Liver (tissue), 8 donors: ENCODE measurements at regions not wholly inside any gene's neighbourhood (a gene's known extent, or its start where the extent isn't known, plus 50 kb on each side); places are given as distances from the start of the nearest gene placed in this dataset.

Source experiments
- DNase-seq: peaks from one replicate; pipeline ENCODE4 v3.0.0-alpha.2; 2017; ENCODE audit warnings: low spot score
- H3K27ac ChIP-seq, 2 donors: one replicate each; pipeline ENCODE4 v1.7.0; 2013; ENCODE audit warnings: inconsistent platforms in 2 of 2, low read length in 2 of 2, control low read depth in 1 of 2, low read depth in 1 of 2, mild to moderate bottlenecking in 1 of 2
- H3K27me3 ChIP-seq, 4 donors: one replicate each; pipeline versions ENCODE4 v1.6.1 to v1.7.0; 2013; ENCODE audit warnings: low read length in 3 of 4, inconsistent platforms in 1 of 4, mild to moderate bottlenecking in 1 of 4, moderate library complexity in 1 of 4; ENCODE audit not compliant: control insufficient read depth in 4 of 4, insufficient read depth in 4 of 4
- H3K36me3 ChIP-seq, 4 donors: one replicate each; pipeline versions ENCODE4 v1.6.1 to v1.7.0; 2013; ENCODE audit warnings: low read length in 3 of 4, mild to moderate bottlenecking in 3 of 4, low read depth in 1 of 4, moderate library complexity in 1 of 4; ENCODE audit not compliant: control insufficient read depth in 4 of 4, insufficient read depth in 3 of 4
- H3K4me1 ChIP-seq, 4 donors: one replicate each; pipeline versions ENCODE4 v1.6.1 to v1.7.0; 2013; ENCODE audit warnings: low read length in 3 of 4, mild to moderate bottlenecking in 3 of 4, moderate library complexity in 1 of 4; ENCODE audit not compliant: control insufficient read depth in 4 of 4, insufficient read depth in 4 of 4
- H3K4me3 ChIP-seq, 3 donors: one replicate each; pipeline versions ENCODE4 v1.6.1 to v1.7.0; 2013; ENCODE audit warnings: low read length in 3 of 3, control low read depth in 1 of 3, low read depth in 1 of 3, mild to moderate bottlenecking in 1 of 3
- H3K9ac ChIP-seq, 2 donors: one replicate each; pipeline ENCODE4 v1.7.0; 2013; ENCODE audit warnings: low read length in 2 of 2, mild to moderate bottlenecking in 2 of 2, moderate library complexity in 2 of 2, control low read depth in 1 of 2, low read depth in 1 of 2
- H3K9me3 ChIP-seq, 4 donors: one replicate each; pipeline versions ENCODE4 v1.6.1 to v1.7.0; 2013; ENCODE audit warnings: low read length in 3 of 4; ENCODE audit not compliant: control insufficient read depth in 4 of 4
- ATF3 ChIP-seq: IDR thresholded peaks from 2 replicates; pipeline ENCODE4 v1.6.1; 2016; ENCODE audit warnings: antibody characterized with exemption
- CTCF ChIP-seq: fragments of 150-350 bp; IDR thresholded peaks from 2 replicates; pipeline ENCODE4 v1.5.1; 2017; ENCODE audit warnings: improper control_type of control experiment, low read depth, low read length; ENCODE audit not compliant: missing input control
- EGR1 ChIP-seq, 2 donors: IDR thresholded peaks; 2 replicates each; pipeline ENCODE4 v1.6.1; 2016 to 2018; ENCODE audit warnings: antibody characterized with exemption in 2 of 2, low read depth in 2 of 2
- FOXA1 ChIP-seq: IDR thresholded peaks from 2 replicates; pipeline ENCODE4 v1.6.1; 2016; ENCODE audit warnings: antibody characterized with exemption
- FOXA2 ChIP-seq: IDR thresholded peaks from 2 replicates; pipeline ENCODE4 v1.6.1; 2016; ENCODE audit warnings: antibody characterized with exemption
- GABPA ChIP-seq, 2 donors: IDR thresholded peaks in 1 of 2; conservative IDR thresholded peaks in 1 of 2; 2 replicates each; pipeline ENCODE4 v1.6.1; 2016; ENCODE audit warnings: antibody characterized with exemption in 2 of 2, mild to moderate bottlenecking in 1 of 2, moderate library complexity in 1 of 2
- HNF4A ChIP-seq, 2 donors: conservative IDR thresholded peaks; 2 replicates each; pipeline ENCODE4 v1.6.1; 2016; ENCODE audit warnings: antibody characterized with exemption in 2 of 2, mild to moderate bottlenecking in 2 of 2
- HNF4G ChIP-seq: IDR thresholded peaks from 2 replicates; pipeline ENCODE4 v1.6.1; 2016; ENCODE audit warnings: antibody characterized with exemption
- JUND ChIP-seq, 2 donors: IDR thresholded peaks; 2 replicates each; pipeline ENCODE4 v1.6.1; 2016; ENCODE audit warnings: antibody characterized with exemption in 2 of 2
- NR2F2 ChIP-seq: IDR thresholded peaks from 2 replicates; pipeline ENCODE4 v1.6.1; 2016; ENCODE audit warnings: antibody characterized with exemption
- RAD21 ChIP-seq, 2 donors: IDR thresholded peaks; 2 replicates each; pipeline ENCODE4 v1.6.1; 2016; ENCODE audit warnings: antibody characterized with exemption in 2 of 2, mild to moderate bottlenecking in 2 of 2
- REST ChIP-seq: IDR thresholded peaks from 2 replicates; pipeline ENCODE4 v1.6.1; 2016; ENCODE audit warnings: antibody characterized with exemption, mild to moderate bottlenecking
- RXRA ChIP-seq, 2 donors: IDR thresholded peaks; 2 replicates each; pipeline ENCODE4 v1.6.1; 2017 to 2018; ENCODE audit warnings: antibody characterized with exemption in 2 of 2, mild to moderate bottlenecking in 1 of 2
- SP1 ChIP-seq: IDR thresholded peaks from 2 replicates; pipeline ENCODE4 v1.6.1; 2018; ENCODE audit warnings: antibody characterized with exemption, mild to moderate bottlenecking
- TAF1 ChIP-seq: conservative IDR thresholded peaks from 2 replicates; pipeline ENCODE4 v1.6.1; 2016; ENCODE audit warnings: antibody characterized with exemption, mild to moderate bottlenecking
- YY1 ChIP-seq: IDR thresholded peaks from 2 replicates; pipeline ENCODE4 v1.6.1; 2016; ENCODE audit warnings: antibody characterized with exemption, mild to moderate bottlenecking
- WGBS: extraction: QIAGEN DNeasy Blood & Tissue Kit; methylation state at CpG from one replicate; pipeline ENCODE4 v1.1.7; 2013; 5-methylcytosine and 5-hydroxymethylcytosine counted together
- TF ChIP-seq, protein P1 (sequence below): IDR thresholded peaks from 2 replicates; pipeline ENCODE4 v1.6.1; 2016; ENCODE audit warnings: antibody characterized with exemption
- TF ChIP-seq, protein P2 (sequence below): IDR thresholded peaks from 2 replicates; pipeline ENCODE4 v1.6.1; 2016; ENCODE audit warnings: antibody characterized with exemption
- donor health status: healthy.
- donor health status: healthy.
- donor health status: healthy.
- donor health status: healthy.
- donor health status: healthy.

DNA sequence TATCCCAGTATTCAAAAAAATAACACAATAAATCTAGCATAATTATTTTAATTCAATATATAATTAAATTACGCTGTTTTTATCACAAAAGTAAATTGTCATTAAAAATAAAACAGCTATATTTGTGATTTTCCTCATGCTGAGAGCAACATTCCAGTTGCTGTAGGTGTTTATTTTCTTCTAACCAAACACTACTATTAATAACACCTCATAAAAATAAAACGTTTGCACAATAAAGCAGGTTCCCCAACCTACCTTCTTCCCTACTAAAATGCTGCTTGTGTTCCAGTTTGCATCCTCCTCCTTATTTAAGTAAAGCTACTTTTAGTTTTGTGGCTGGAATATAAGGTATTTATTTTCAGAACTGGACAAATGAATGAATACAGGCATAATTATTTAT, 108.2 kb upstream of the LGSN start:
- H3K9ac ChIP-seq = no peak overlapping the region
- no peaks in the 10 kb centered on the region for H3K36me3 ChIP-seq
- H3K9me3 ChIP-seq = no peaks in the 10 kb centered on the region
- 76% methylated on average over 2 of the region's 2 CpGs for WGBS
- H3K4me1 ChIP-seq = peaks cover 0 to 3% (median 0%) of the 10 kb centered on the region in 4 donors
- H3K27me3 ChIP-seq = no peaks in the 10 kb centered on the region
- H3K4me3 ChIP-seq = no peak overlapping the region
- no peak for DNase-seq
- TF ChIP-seq ATF3 (no peak), REST (no peak), NR2F2 (no peak), EGR1 (IDR thresholded peaks at IDR 0.05; ENCODE audit: low read depth in 2 of 2) (no peak), RAD21 (IDR thresholded peaks at IDR 0.05) (no peak), TAF1 (no peak), CTCF (no peak), SP1 (no peak), GABPA (IDR thresholded peaks at IDR 0.05 in 1 of 2, conservative IDR thresholded peaks at IDR 0.05 in 1 of 2) (no peak), FOXA1 (no peak), HNF4A (conservative IDR thresholded peaks at IDR 0.05) (no peak), FOXA2 (no peak), HNF4G (no peak), YY1 (no peak)
- TF ChIP-seq, protein P1, sequence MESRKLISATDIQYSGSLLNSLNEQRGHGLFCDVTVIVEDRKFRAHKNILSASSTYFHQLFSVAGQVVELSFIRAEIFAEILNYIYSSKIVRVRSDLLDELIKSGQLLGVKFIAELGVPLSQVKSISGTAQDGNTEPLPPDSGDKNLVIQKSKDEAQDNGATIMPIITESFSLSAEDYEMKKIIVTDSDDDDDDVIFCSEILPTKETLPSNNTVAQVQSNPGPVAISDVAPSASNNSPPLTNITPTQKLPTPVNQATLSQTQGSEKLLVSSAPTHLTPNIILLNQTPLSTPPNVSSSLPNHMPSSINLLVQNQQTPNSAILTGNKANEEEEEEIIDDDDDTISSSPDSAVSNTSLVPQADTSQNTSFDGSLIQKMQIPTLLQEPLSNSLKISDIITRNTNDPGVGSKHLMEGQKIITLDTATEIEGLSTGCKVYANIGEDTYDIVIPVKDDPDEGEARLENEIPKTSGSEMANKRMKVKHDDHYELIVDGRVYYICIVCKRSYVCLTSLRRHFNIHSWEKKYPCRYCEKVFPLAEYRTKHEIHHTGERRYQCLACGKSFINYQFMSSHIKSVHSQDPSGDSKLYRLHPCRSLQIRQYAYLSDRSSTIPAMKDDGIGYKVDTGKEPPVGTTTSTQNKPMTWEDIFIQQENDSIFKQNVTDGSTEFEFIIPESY = no peak
- TF ChIP-seq, protein P2, sequence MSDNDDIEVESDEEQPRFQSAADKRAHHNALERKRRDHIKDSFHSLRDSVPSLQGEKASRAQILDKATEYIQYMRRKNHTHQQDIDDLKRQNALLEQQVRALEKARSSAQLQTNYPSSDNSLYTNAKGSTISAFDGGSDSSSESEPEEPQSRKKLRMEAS = no peak
- H3K27ac ChIP-seq = no peak overlapping the region

DNA sequence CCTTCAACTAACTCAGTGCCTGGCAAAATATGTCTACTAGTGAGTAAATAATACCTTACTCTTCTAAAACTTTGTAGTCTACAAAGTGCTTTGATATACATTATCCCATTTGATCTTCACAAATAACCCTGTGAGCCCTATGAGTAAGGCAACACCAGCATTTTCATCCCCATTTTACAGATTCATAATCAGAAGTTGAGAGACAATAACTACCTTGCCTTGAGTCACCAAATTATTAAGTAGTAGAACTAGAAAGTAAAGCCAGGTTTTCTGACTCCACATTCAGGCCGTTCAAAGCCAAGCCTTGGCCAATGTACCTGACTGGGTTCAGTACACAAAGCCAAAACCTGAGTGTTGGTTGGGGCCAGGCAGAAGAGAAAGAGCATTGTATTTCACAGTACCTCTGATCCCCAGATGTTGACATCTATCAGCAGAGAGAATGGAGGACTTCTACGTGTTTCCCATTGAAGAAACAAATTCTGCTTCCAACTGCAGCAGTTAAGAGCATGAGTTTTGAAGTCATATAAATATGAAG, 111.3 kb upstream of the LGSN start:
- Histone ChIP-seq H3K36me3 (no peaks in the 10 kb centered on the region), H3K27ac (no peak overlapping the region), H3K4me3 (no peak overlapping the region), H3K9ac (no peak overlapping the region), H3K4me1 (peaks cover 0 to 3% (median 0%) of the 10 kb centered on the region in 4 donors), H3K9me3 (no peaks in the 10 kb centered on the region), H3K27me3 (no peaks in the 10 kb centered on the region)
- 69% methylated on average over 2 of the region's 2 CpGs for WGBS
- DNase-seq = no peak
- no peak for TF ChIP-seq YY1
- TF ChIP-seq JUND (IDR thresholded peaks at IDR 0.05) = no peak
- TF ChIP-seq RXRA (IDR thresholded peaks at IDR 0.05) = no peak
- no peak for TF ChIP-seq SP1
- TF ChIP-seq CTCF = no peak
- TF ChIP-seq, protein P1 = no peak
- no peak for TF ChIP-seq RAD21 (IDR thresholded peaks at IDR 0.05)
- TF ChIP-seq EGR1 (IDR thresholded peaks at IDR 0.05; ENCODE audit: low read depth in 2 of 2) = no peak
- TF ChIP-seq FOXA1 = no peak
- TF ChIP-seq HNF4A (conservative IDR thresholded peaks at IDR 0.05) = no peak
- no peak for TF ChIP-seq NR2F2
- no peak for TF ChIP-seq GABPA (IDR thresholded peaks at IDR 0.05 in 1 of 2, conservative IDR thresholded peaks at IDR 0.05 in 1 of 2)
- no peak for TF ChIP-seq FOXA2
- TF ChIP-seq TAF1 = no peak
- TF ChIP-seq ATF3 = no peak
